ENCODE measurements at regions not wholly inside any gene's neighbourhood (a gene's known extent, or its start where the extent isn't known, plus 50 kb on each side); places are given as distances from the start of the nearest gene placed in this dataset.

- H3K36me3 ChIP-seq, result no peaks in the 10 kb centered on the region
Measured at GRCh38 chr18:77811503-77811902, 561.9 kb downstream of the GALR1 start.

GRCh38 chr18:77815666-77816338 is 566.2 kb downstream of the GALR1 start:
- 67 to 87% (median 73%) methylated on average over 3 of the region's 3 CpGs for WGBS, 5 donors
- intact Hi-C loops (cut with DNase I; ENCODE audit: low total_unique reads), result no loop called here
- H3K9me3 ChIP-seq, result peaks cover 0 to 15% (median 0%) of the 10 kb centered on the region in 4 donors
- no peaks in the 10 kb centered on the region for H3K36me3 ChIP-seq
- DNase-seq, result no peak
- H3K4me3 ChIP-seq, result no peak overlapping the region
- TF ChIP-seq CTCF (IDR thresholded peaks at IDR 0.05), result no peak
- TF ChIP-seq EP300 (IDR thresholded peaks at IDR 0.05), result no peak
- no peak for TF ChIP-seq POLR2A (IDR thresholded peaks at IDR 0.05)
- no peak for TF ChIP-seq POLR2AphosphoS5 (IDR thresholded peaks at IDR 0.05)
- no peaks in the 10 kb centered on the region for H3K4me1 ChIP-seq
- H3K27me3 ChIP-seq, result no peaks in the 10 kb centered on the region
- no peak overlapping the region for H3K27ac ChIP-seq

More at GRCh38 chr18:77811503-77811902, 561.9 kb downstream of the GALR1 start:
- no peak overlapping the region for H3K4me3 ChIP-seq
- intact Hi-C loops (cut with DNase I; ENCODE audit: low total_unique reads), result no loop called here
- H3K27ac ChIP-seq, result no peak overlapping the region
- TF ChIP-seq EP300 (IDR thresholded peaks at IDR 0.05) (no peak), CTCF (IDR thresholded peaks at IDR 0.05) (no peak), POLR2AphosphoS5 (IDR thresholded peaks at IDR 0.05) (no peak), POLR2A (IDR thresholded peaks at IDR 0.05) (no peak)
- H3K4me1 ChIP-seq, result no peaks in the 10 kb centered on the region
- peaks cover 0 to 22% (median 2%) of the 10 kb centered on the region in 4 donors for H3K9me3 ChIP-seq
- WGBS, 5 donors, result 19 to 35% (median 29%) methylated on average over 5 of the region's 5 CpGs
- H3K27me3 ChIP-seq, result peaks cover 0 to 3% (median 0%) of the 10 kb centered on the region in 3 donors
- DNase-seq, result peak in 1 of 2 donors; percentile 9

DNA sequence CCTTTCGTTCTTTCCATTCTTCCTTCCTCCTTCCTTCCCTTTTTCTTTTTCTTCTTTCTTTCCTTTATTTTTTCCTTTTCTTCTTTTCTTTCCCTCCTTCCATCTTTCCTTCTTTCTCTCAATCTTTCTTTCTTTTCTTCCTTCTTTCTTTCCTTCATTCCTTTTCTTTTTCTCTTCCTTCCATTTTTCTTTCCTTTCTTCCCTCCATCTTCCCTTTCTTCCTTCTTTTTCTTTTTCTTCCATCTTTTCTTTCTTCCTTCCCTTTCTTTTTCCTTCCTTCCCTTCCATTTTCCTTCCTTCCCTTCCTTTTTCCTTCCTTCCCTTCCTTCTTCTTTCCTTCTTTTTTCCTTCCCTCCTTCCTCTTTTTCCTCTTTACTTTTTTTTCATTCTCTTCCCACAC is 568.7 kb downstream of the GALR1 start:
- TF ChIP-seq CTCF (IDR thresholded peaks at IDR 0.05) (no peak), POLR2AphosphoS5 (IDR thresholded peaks at IDR 0.05) (no peak), POLR2A (IDR thresholded peaks at IDR 0.05) (no peak), EP300 (IDR thresholded peaks at IDR 0.05) (no peak)
- no peak for DNase-seq
- Histone ChIP-seq H3K9me3 (peaks cover 0 to 15% (median 3%) of the 10 kb centered on the region in 4 donors), H3K27ac (no peak overlapping the region), H3K4me3 (no peak overlapping the region), H3K4me1 (no peaks in the 10 kb centered on the region), H3K27me3 (no peaks in the 10 kb centered on the region), H3K36me3 (no peaks in the 10 kb centered on the region)
- intact Hi-C loops (cut with DNase I; ENCODE audit: low total_unique reads), result no loop called here
- WGBS, 5 donors, result 75 to 84% (median 83%) methylated on average over 1 of the region's 1 CpG

DNA sequence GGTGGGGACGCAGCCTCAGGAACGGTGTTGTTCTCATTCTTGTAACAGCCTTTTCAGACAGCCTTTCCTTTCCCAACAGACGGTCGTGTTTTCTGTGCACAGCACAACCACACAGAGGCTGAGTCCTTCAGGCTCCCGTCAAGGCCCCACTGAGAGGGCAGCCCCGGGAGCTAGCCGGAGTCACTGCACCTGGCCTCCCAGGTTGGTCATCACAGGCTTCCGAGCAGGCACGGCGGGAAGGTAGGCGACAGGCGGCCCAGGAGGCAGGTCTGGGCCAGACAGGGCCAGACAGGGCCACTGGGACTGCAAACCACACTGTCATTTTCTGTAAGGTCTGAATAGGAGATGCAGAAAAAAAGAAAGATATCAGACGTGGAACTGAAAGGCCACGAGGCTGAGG is 570.8 kb downstream of the GALR1 start:
- Histone ChIP-seq H3K27me3 (no peaks in the 10 kb centered on the region), H3K9me3 (peaks cover 0 to 14% (median 3%) of the 10 kb centered on the region in 4 donors), H3K4me1 (no peaks in the 10 kb centered on the region), H3K4me3 (no peak overlapping the region), H3K27ac (no peak overlapping the region), H3K36me3 (no peaks in the 10 kb centered on the region)
- no peak for DNase-seq
- 80 to 91% (median 89%) methylated on average over 14 of the region's 14 CpGs for WGBS, 5 donors
- TF ChIP-seq EP300 (IDR thresholded peaks at IDR 0.05) (no peak), POLR2AphosphoS5 (IDR thresholded peaks at IDR 0.05) (no peak), CTCF (IDR thresholded peaks at IDR 0.05) (no peak), POLR2A (IDR thresholded peaks at IDR 0.05) (no peak)
- intact Hi-C loops (cut with DNase I; ENCODE audit: low total_unique reads), result no loop called here
